ENCODE measurements at regions not wholly inside any gene's neighbourhood (a gene's known extent, or its start where the extent isn't known, plus 50 kb on each side); places are given as distances from the start of the nearest gene placed in this dataset.

- no peak for DNase-seq
- no CpG with 5 or more reads among the region's 1 CpG for WGBS (ENCODE audit: extremely low coverage, insufficient coverage, insufficient read length)
Observed at GRCh38 chr3:25844891-25845290, 55.0 kb downstream of the OXSM start.

DNA sequence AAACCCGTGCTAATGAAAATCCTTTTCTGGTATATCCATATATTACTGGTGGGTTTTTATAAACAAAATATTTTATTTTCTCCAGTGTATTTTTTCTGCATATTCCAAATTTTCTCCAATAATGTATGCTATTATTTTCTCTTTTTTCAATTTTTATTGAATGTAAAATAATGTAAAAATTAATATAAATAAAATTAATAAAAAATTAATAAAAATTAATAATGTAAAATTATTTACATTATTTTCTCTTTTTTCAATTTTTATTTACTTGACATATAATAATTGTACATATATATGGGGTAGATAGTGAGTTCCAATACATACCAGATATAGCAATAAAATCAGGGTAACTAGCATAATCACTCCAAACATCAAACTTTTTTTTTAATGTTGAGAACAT, 56.4 kb downstream of the OXSM start:
- no peak overlapping the region for H3K4me3 ChIP-seq (ENCODE audit: low read depth, low read length)
- no peaks in the 10 kb centered on the region for H3K79me2 ChIP-seq (ENCODE audit: control insufficient read depth, insufficient read depth, low read length, poor library complexity)
- H3K27me3 ChIP-seq (ENCODE audit: insufficient read depth, low read length) = no peaks in the 10 kb centered on the region
- no peak overlapping the region for H3K14ac ChIP-seq (ENCODE audit: low read length)
- H2AFZ ChIP-seq (ENCODE audit: insufficient read depth, low read length, poor library complexity) = no peak overlapping the region
- H4K8ac ChIP-seq (ENCODE audit: low read depth, low read length) = no peak overlapping the region
- no peaks in the 10 kb centered on the region for H3K9me3 ChIP-seq (ENCODE audit: insufficient read depth, low read depth, low read length)
- no peak overlapping the region for H3K18ac ChIP-seq (ENCODE audit: low read length)
- no peak overlapping the region for H3K4ac ChIP-seq (ENCODE audit: low read depth, low read length)
- DNase-seq = no peak
- H3K23ac ChIP-seq (ENCODE audit: low read length) = no peak overlapping the region
- H3K27ac ChIP-seq (ENCODE audit: low read depth, low read length) = no peak overlapping the region
- no peak overlapping the region for H3K4me2 ChIP-seq (ENCODE audit: low read length)
- H3K9ac ChIP-seq (ENCODE audit: low read length) = no peak overlapping the region
- H3K79me1 ChIP-seq (ENCODE audit: low read length) = no peaks in the 10 kb centered on the region
- H4K12ac ChIP-seq (ENCODE audit: low read depth, low read length) = no peak overlapping the region
- H2BK12ac ChIP-seq (ENCODE audit: low read length) = no peak overlapping the region
- no peak overlapping the region for H2BK120ac ChIP-seq (ENCODE audit: insufficient read depth, low read length, poor library complexity)
- no peak overlapping the region for H2AK5ac ChIP-seq (ENCODE audit: low read length)
- H4K91ac ChIP-seq (ENCODE audit: low read depth, low read length) = no peak overlapping the region
- no peaks in the 10 kb centered on the region for H3K36me3 ChIP-seq (ENCODE audit: control insufficient read depth in 1 of 2, insufficient read depth in 2 of 2, low read length in 2 of 2)
- H2BK5ac ChIP-seq (ENCODE audit: low read depth, low read length, poor library complexity) = no peak overlapping the region
- WGBS (ENCODE audit: extremely low coverage, insufficient coverage, insufficient read length) = no CpG with 5 or more reads among the region's 1 CpG
- H3K4me1 ChIP-seq (ENCODE audit: control insufficient read depth in 1 of 2, insufficient read depth in 2 of 2, low read length in 2 of 2) = no peaks in the 10 kb centered on the region

More at GRCh38 chr3:25844891-25845290, 55.0 kb downstream of the OXSM start:
- H3K27ac ChIP-seq (ENCODE audit: low read depth, low read length) = no peak overlapping the region
- no peaks in the 10 kb centered on the region for H3K27me3 ChIP-seq (ENCODE audit: insufficient read depth, low read length)
- no peaks in the 10 kb centered on the region for H3K79me1 ChIP-seq (ENCODE audit: low read length)
- H2BK12ac ChIP-seq (ENCODE audit: low read length) = no peak overlapping the region
- H3K23ac ChIP-seq (ENCODE audit: low read length) = no peak overlapping the region
- H2AFZ ChIP-seq (ENCODE audit: insufficient read depth, low read length, poor library complexity) = no peak overlapping the region
- H3K18ac ChIP-seq (ENCODE audit: low read length) = no peak overlapping the region
- no peak overlapping the region for H2BK5ac ChIP-seq (ENCODE audit: low read depth, low read length, poor library complexity)
- H4K12ac ChIP-seq (ENCODE audit: low read depth, low read length) = no peak overlapping the region
- no peaks in the 10 kb centered on the region for H3K79me2 ChIP-seq (ENCODE audit: control insufficient read depth, insufficient read depth, low read length, poor library complexity)
- no peak overlapping the region for H2AK5ac ChIP-seq (ENCODE audit: low read length)
- no peak overlapping the region for H4K8ac ChIP-seq (ENCODE audit: low read depth, low read length)
- no peaks in the 10 kb centered on the region for H3K4me1 ChIP-seq (ENCODE audit: control insufficient read depth in 1 of 2, insufficient read depth in 2 of 2, low read length in 2 of 2)
- no peak overlapping the region for H3K4me2 ChIP-seq (ENCODE audit: low read length)
- H2BK120ac ChIP-seq (ENCODE audit: insufficient read depth, low read length, poor library complexity) = no peak overlapping the region
- no peak overlapping the region for H3K4me3 ChIP-seq (ENCODE audit: low read depth, low read length)
- H3K4ac ChIP-seq (ENCODE audit: low read depth, low read length) = no peak overlapping the region
- no peaks in the 10 kb centered on the region for H3K36me3 ChIP-seq (ENCODE audit: control insufficient read depth in 1 of 2, insufficient read depth in 2 of 2, low read length in 2 of 2)
- no peaks in the 10 kb centered on the region for H3K9me3 ChIP-seq (ENCODE audit: insufficient read depth, low read depth, low read length)
- no peak overlapping the region for H3K9ac ChIP-seq (ENCODE audit: low read length)
- no peak overlapping the region for H3K14ac ChIP-seq (ENCODE audit: low read length)
- H4K91ac ChIP-seq (ENCODE audit: low read depth, low read length) = no peak overlapping the region

- H3K18ac ChIP-seq (ENCODE audit: low read length) = no peak overlapping the region
- no peak overlapping the region for H2BK12ac ChIP-seq (ENCODE audit: low read length)
- H2BK5ac ChIP-seq (ENCODE audit: low read depth, low read length, poor library complexity) = no peak overlapping the region
- H4K91ac ChIP-seq (ENCODE audit: low read depth, low read length) = no peak overlapping the region
- H3K14ac ChIP-seq (ENCODE audit: low read length) = no peak overlapping the region
- no peak overlapping the region for H4K8ac ChIP-seq (ENCODE audit: low read depth, low read length)
- H3K4ac ChIP-seq (ENCODE audit: low read depth, low read length) = no peak overlapping the region
- H3K27me3 ChIP-seq (ENCODE audit: insufficient read depth, low read length) = no peaks in the 10 kb centered on the region
- no peaks in the 10 kb centered on the region for H3K36me3 ChIP-seq (ENCODE audit: control insufficient read depth in 1 of 2, insufficient read depth in 2 of 2, low read length in 2 of 2)
- no peaks in the 10 kb centered on the region for H3K79me2 ChIP-seq (ENCODE audit: control insufficient read depth, insufficient read depth, low read length, poor library complexity)
- H2AFZ ChIP-seq (ENCODE audit: insufficient read depth, low read length, poor library complexity) = no peak overlapping the region
- H3K4me3 ChIP-seq (ENCODE audit: low read depth, low read length) = no peak overlapping the region
- no peak for DNase-seq
- H3K27ac ChIP-seq (ENCODE audit: low read depth, low read length) = no peak overlapping the region
- H4K12ac ChIP-seq (ENCODE audit: low read depth, low read length) = no peak overlapping the region
- WGBS (ENCODE audit: extremely low coverage, insufficient coverage, insufficient read length) = no CpG with 5 or more reads among the region's 6 CpGs
- H3K23ac ChIP-seq (ENCODE audit: low read length) = no peak overlapping the region
- H3K4me1 ChIP-seq (ENCODE audit: control insufficient read depth in 1 of 2, insufficient read depth in 2 of 2, low read length in 2 of 2) = no peaks in the 10 kb centered on the region
- no peak overlapping the region for H3K9ac ChIP-seq (ENCODE audit: low read length)
- no peaks in the 10 kb centered on the region for H3K9me3 ChIP-seq (ENCODE audit: insufficient read depth, low read depth, low read length)
- no peak overlapping the region for H2AK5ac ChIP-seq (ENCODE audit: low read length)
- no peak overlapping the region for H3K4me2 ChIP-seq (ENCODE audit: low read length)
- H3K79me1 ChIP-seq (ENCODE audit: low read length) = no peaks in the 10 kb centered on the region
- H2BK120ac ChIP-seq (ENCODE audit: insufficient read depth, low read length, poor library complexity) = no peak overlapping the region
Observed at GRCh38 chr3:25849091-25849490, 59.2 kb downstream of the OXSM start.

- H3K9ac ChIP-seq (ENCODE audit: low read length) = no peak overlapping the region
- no peaks in the 10 kb centered on the region for H3K9me3 ChIP-seq (ENCODE audit: insufficient read depth, low read depth, low read length)
- H4K8ac ChIP-seq (ENCODE audit: low read depth, low read length) = no peak overlapping the region
- H3K27ac ChIP-seq (ENCODE audit: low read depth, low read length) = no peak overlapping the region
- H3K4me2 ChIP-seq (ENCODE audit: low read length) = no peak overlapping the region
- no peaks in the 10 kb centered on the region for H3K79me1 ChIP-seq (ENCODE audit: low read length)
- no peak overlapping the region for H3K4me3 ChIP-seq (ENCODE audit: low read depth, low read length)
- DNase-seq = no peak
- no peak overlapping the region for H2BK120ac ChIP-seq (ENCODE audit: insufficient read depth, low read length, poor library complexity)
- H3K14ac ChIP-seq (ENCODE audit: low read length) = no peak overlapping the region
- H2BK12ac ChIP-seq (ENCODE audit: low read length) = no peak overlapping the region
- H2BK5ac ChIP-seq (ENCODE audit: low read depth, low read length, poor library complexity) = no peak overlapping the region
- H3K27me3 ChIP-seq (ENCODE audit: insufficient read depth, low read length) = no peaks in the 10 kb centered on the region
- no peak overlapping the region for H4K12ac ChIP-seq (ENCODE audit: low read depth, low read length)
- H3K4ac ChIP-seq (ENCODE audit: low read depth, low read length) = no peak overlapping the region
- no peak overlapping the region for H2AFZ ChIP-seq (ENCODE audit: insufficient read depth, low read length, poor library complexity)
- H3K79me2 ChIP-seq (ENCODE audit: control insufficient read depth, insufficient read depth, low read length, poor library complexity) = no peaks in the 10 kb centered on the region
- H3K23ac ChIP-seq (ENCODE audit: low read length) = no peak overlapping the region
- H3K36me3 ChIP-seq (ENCODE audit: control insufficient read depth in 1 of 2, insufficient read depth in 2 of 2, low read length in 2 of 2) = no peaks in the 10 kb centered on the region
- no peak overlapping the region for H4K91ac ChIP-seq (ENCODE audit: low read depth, low read length)
- no peak overlapping the region for H2AK5ac ChIP-seq (ENCODE audit: low read length)
- H3K18ac ChIP-seq (ENCODE audit: low read length) = no peak overlapping the region
- no CpG with 5 or more reads among the region's 7 CpGs for WGBS (ENCODE audit: extremely low coverage, insufficient coverage, insufficient read length)
- no peaks in the 10 kb centered on the region for H3K4me1 ChIP-seq (ENCODE audit: control insufficient read depth in 1 of 2, insufficient read depth in 2 of 2, low read length in 2 of 2)
Observed at GRCh38 chr3:25849641-25850385, 59.9 kb downstream of the OXSM start.
